Breast epithelium (tissue), 4 donors: ENCODE measurements at regions not wholly inside any gene's neighbourhood (a gene's known extent, or its start where the extent isn't known, plus 50 kb on each side); places are given as distances from the start of the nearest gene placed in this dataset.

Experiments
- DNase-seq, 2 donors: peaks; one replicate each; pipeline ENCODE4 v3.0.0-alpha.2; 2019; ENCODE audit warnings: low spot score in 2 of 2
- H3K27ac ChIP-seq, 2 donors: fragments of 200-600 bp; sonication (generic) in 1 of 2; one replicate each; pipeline ENCODE4 v1.5.1; 2016 to 2019; ENCODE audit warnings: mild to moderate bottlenecking in 1 of 2
- H3K27me3 ChIP-seq, 2 donors: fragments of 200-600 bp; sonication (generic) in 1 of 2; one replicate each; pipeline versions ENCODE4 v1.5.1 to v1.6.0; 2017 to 2019; ENCODE audit warnings: control low read depth in 1 of 2, mild to moderate bottlenecking in 1 of 2
- H3K36me3 ChIP-seq: fragments of 200-600 bp; one replicate; pipeline ENCODE4 v1.5.1; 2019
- H3K4me1 ChIP-seq, 2 donors: fragments of 200-600 bp; sonication (generic); one replicate each; pipeline ENCODE4 v1.5.1; 2016 to 2019; ENCODE audit warnings: control low read depth in 1 of 2
- H3K4me3 ChIP-seq, 3 donors: fragments of 200-600 bp; sonication (generic); 1 replicate in 2 of 3; 2 replicates in 1 of 3; pipeline ENCODE4 v1.5.1; 2016 to 2019; ENCODE audit warnings: mild to moderate bottlenecking in 3 of 3, moderate library complexity in 2 of 3
- H3K9me3 ChIP-seq, 2 donors: fragments of 200-600 bp; sonication (generic) in 1 of 2; one replicate each; pipeline ENCODE4 v1.5.1; 2016 to 2019; ENCODE audit warnings: control low read depth in 1 of 2
- CTCF ChIP-seq, 3 donors: fragments of 450-650 bp; IDR thresholded peaks; one replicate each; pipeline ENCODE4 v1.5.1; 2016 to 2017; ENCODE audit warnings: antibody characterized with exemption in 3 of 3, mild to moderate bottlenecking in 3 of 3, moderate library complexity in 3 of 3
- POLR2A ChIP-seq: fragments of 450-650 bp; IDR thresholded peaks from one replicate; pipeline ENCODE4 v1.6.1; 2016; ENCODE audit warnings: antibody characterized with exemption, mild to moderate bottlenecking, moderate library complexity
- POLR2AphosphoS5 ChIP-seq, 3 donors: sonication (generic); formaldehyde crosslinking; IDR thresholded peaks; one replicate each; pipeline ENCODE4 v1.6.1; 2017; ENCODE audit warnings: antibody characterized with exemption in 3 of 3
- intact Hi-C: fragments of 100-400 bp; cut with DNase I; formaldehyde crosslinking; loops from one replicate; pipeline ENCODE4 v1.15.1; 2023; ENCODE audit warnings: low total_unique reads

DNA sequence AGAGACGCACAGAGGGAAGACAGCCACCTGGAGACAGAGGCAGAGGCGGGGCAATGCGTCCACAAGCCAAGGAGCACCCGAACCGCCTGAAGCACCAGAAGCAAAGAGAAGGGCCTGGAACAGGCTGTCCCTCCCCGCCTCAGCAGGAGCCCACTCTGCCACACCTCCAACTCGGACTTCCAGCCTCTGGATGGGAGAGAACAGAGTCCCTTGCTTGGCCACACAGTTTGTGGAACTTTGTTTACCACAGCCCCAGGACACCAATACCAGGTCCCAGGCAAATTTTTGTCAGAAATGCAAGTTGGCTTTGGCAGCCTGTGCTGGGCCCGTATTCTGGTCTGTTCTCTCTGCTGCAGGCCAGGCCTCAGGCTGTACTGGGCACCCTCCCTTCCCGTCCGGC lies 87.5 kb upstream of the RPS6KA2 start:
- no peaks in the 10 kb centered on the region for H3K4me1 ChIP-seq
- no peaks in the 10 kb centered on the region for H3K36me3 ChIP-seq
- H3K4me3 ChIP-seq = no peak overlapping the region
- no peak overlapping the region for H3K27ac ChIP-seq
- H3K27me3 ChIP-seq = no peaks in the 10 kb centered on the region
- intact Hi-C loops = no loop called here
- no peak for TF ChIP-seq POLR2A
- TF ChIP-seq CTCF (IDR thresholded peaks at IDR 0.05) = no peak
- no peak for TF ChIP-seq POLR2AphosphoS5 (IDR thresholded peaks at IDR 0.05)
- no peak for DNase-seq
- H3K9me3 ChIP-seq = no peaks in the 10 kb centered on the region

DNA sequence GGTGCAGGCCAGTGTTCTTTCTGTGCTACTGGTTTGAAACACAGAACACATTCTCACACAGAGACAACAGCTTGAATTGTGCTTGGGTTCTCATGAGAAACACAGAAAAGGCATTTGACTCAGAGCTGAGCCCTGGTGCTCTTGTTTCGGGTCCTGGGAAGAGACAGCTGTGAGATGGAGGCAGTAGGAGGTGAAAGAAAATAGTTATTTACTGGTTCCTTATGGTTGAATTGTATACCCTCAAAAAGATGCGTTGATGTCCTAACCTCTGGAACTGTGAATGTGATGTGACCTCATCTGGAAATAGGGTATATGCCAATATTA lies 87.1 kb upstream of the RPS6KA2 start:
- H3K9me3 ChIP-seq = no peaks in the 10 kb centered on the region
- TF ChIP-seq POLR2A = no peak
- no peak for TF ChIP-seq CTCF (IDR thresholded peaks at IDR 0.05)
- no peak for TF ChIP-seq POLR2AphosphoS5 (IDR thresholded peaks at IDR 0.05)
- intact Hi-C loops = no loop called here

DNA sequence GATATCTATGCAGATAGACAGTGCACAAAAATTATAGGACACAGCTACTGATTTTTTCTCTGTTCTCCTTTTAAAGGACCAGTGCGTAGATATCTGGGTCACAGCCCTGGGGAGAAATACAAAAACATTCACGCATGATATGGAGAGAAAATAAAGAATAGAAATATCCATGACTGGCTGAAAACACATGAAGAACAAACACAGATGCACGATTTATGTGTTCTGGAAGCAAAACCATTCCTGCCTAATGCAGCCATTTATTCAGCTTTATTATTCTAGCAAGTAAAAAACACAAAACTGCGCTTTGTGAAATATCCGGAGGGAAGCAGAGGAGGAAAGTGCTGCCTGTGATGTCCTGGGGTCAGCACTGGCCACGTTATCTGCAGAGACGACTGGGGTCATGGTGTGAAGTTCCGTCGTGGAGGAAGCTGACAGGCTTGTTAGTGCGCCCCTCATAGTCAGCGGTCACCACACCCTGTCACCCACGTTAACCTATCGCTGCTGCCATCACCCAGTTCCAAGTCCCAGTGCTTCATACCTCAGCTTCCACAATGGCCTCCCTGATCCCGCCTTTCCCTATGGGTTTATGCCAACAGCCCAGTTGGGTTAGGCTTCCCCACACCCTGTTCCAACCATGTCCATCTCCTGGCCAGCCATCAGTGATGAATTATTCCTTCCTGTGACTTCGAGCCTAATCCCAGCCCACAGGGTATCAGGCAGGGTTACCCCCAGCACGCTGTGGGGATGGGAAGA lies 86.6 kb upstream of the RPS6KA2 start:
- intact Hi-C loops = no loop called here
- Histone ChIP-seq H3K4me1 (no peaks in the 10 kb centered on the region), H3K36me3 (no peaks in the 10 kb centered on the region), H3K27me3 (no peaks in the 10 kb centered on the region), H3K4me3 (no peak overlapping the region), H3K27ac (no peak overlapping the region), H3K9me3 (no peaks in the 10 kb centered on the region)
- no peak for TF ChIP-seq CTCF (IDR thresholded peaks at IDR 0.05)
- DNase-seq = no peak

More for the DNA sequence above, 87.1 kb upstream of the RPS6KA2 start:
- Histone ChIP-seq H3K27me3 (no peaks in the 10 kb centered on the region), H3K27ac (no peak overlapping the region), H3K36me3 (no peaks in the 10 kb centered on the region), H3K4me3 (no peak overlapping the region), H3K4me1 (no peaks in the 10 kb centered on the region)
- DNase-seq = no peak

DNA sequence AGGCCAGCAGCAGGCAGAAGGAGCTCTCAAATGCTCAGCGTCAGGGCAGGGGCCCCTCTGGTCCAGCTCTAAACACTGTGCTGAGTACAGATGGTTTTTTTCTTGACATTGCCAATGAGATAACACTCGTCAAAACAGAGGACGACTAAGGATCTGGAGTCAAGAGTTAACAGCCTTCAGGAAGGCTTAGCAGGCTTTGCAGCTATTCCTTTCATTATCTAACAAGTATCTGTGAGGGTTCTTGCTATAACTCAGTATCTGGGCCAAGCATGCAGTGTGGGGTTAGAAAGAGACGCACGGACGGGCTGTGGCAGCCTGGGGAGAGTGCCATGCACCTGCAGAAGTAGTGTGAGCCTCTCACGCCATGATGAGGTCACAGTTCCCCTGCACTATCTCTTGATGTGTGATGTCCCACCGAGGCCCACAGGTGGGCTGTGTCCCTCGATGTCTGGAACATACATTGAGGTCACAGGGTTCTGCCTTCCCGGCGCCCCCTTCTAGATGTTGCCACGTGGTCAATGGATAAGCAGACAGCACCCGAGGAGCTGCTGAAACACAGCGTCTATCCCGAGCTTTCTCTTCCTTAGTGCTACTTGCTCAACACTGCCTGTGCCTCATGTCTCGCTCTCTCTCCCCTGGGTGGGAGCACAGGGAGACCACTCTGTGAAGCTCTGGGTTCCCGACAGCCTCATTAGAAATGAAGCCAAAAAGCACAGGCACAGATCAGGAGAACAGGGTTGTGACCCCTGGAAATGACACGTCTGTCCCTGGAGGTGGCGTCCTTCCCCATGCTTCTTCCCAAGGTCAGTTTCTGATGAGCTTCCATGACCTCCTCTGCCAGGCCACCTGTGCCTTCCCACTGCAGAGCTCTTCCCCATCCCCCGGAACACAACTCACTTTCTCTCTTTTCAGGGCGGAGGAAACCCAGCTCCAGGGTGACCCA lies 85.5 kb upstream of the RPS6KA2 start:
- DNase-seq = no peak

More for the DNA sequence above, 85.5 kb upstream of the RPS6KA2 start:
- Histone ChIP-seq H3K9me3 (no peaks in the 10 kb centered on the region), H3K4me1 (no peaks in the 10 kb centered on the region), H3K27me3 (no peaks in the 10 kb centered on the region), H3K27ac (no peak overlapping the region), H3K36me3 (no peaks in the 10 kb centered on the region), H3K4me3 (no peak overlapping the region)
- intact Hi-C loops = no loop called here
- no peak for TF ChIP-seq POLR2AphosphoS5 (IDR thresholded peaks at IDR 0.05)
- no peak for TF ChIP-seq CTCF (IDR thresholded peaks at IDR 0.05)
- TF ChIP-seq POLR2A = no peak
